ENCODE measurements at regions not wholly inside any gene's neighbourhood (a gene's known extent, or its start where the extent isn't known, plus 50 kb on each side); places are given as distances from the start of the nearest gene placed in this dataset.
A peak's percentile ranks its signal among the peaks of the same experiment; 100 is the strongest.

- WGBS: 91% methylated on average over 1 of the region's 1 CpG
- no peaks in the 10 kb centered on the region for H3K9me3 ChIP-seq
Measured at GRCh38 chr18:25674183-25674582, 322.2 kb upstream of the ZNF521 start.

GRCh38 chr18:25672490-25672889 lies 320.5 kb upstream of the ZNF521 start:
- intact Hi-C loops (cut with DNase I): no loop called here
- Histone ChIP-seq H3K4me1 (replicated peaks) (no peaks in the 10 kb centered on the region), H3K27ac (no peak overlapping the region), H3K27me3 (replicated peaks; ENCODE audit: insufficient read depth) (no peaks in the 10 kb centered on the region), H3K4me3 (no peak overlapping the region), H3K36me3 (no peaks in the 10 kb centered on the region), H3K9me3 (no peaks in the 10 kb centered on the region)
- TF ChIP-seq POLR2AphosphoS5 (IDR thresholded peaks at IDR 0.05) (no peak), CTCF (IDR thresholded peaks at IDR 0.05) (no peak), POLR2A (IDR thresholded peaks at IDR 0.05) (no peak)
- 88% methylated on average over 4 of the region's 4 CpGs for WGBS
- no peak for DNase-seq (ENCODE audit: low spot score)

More at GRCh38 chr18:25674183-25674582, 322.2 kb upstream of the ZNF521 start:
- Histone ChIP-seq H3K27me3 (replicated peaks; ENCODE audit: insufficient read depth) (no peaks in the 10 kb centered on the region), H3K4me3 (no peak overlapping the region), H3K27ac (no peak overlapping the region), H3K4me1 (replicated peaks) (no peaks in the 10 kb centered on the region), H3K36me3 (no peaks in the 10 kb centered on the region)
- intact Hi-C loops (cut with DNase I): no loop called here
- DNase-seq (ENCODE audit: low spot score): no peak
- TF ChIP-seq CTCF (IDR thresholded peaks at IDR 0.05): no peak

DNA sequence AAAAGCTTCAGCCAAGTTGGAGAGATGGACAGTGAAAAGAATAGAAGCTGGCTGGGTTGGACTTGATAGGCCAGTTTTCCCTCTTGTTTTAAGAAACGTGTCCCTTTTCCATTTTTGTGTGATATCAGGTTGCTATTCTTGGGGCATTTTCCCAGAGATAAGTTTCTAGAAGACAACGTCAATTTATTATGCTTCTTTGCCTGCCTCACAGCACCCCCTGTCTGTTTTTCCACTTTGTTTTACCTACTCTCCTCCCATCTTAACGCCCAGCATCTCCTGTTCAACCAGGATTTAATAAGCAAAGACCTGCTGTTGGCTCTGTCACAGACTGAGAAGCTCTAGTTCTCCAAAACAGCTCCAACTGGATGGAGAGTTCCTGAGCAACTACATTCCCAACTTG lies 317.8 kb upstream of the ZNF521 start:
- no peaks in the 10 kb centered on the region for H3K9me3 ChIP-seq
- no peaks in the 10 kb centered on the region for H3K27me3 ChIP-seq (replicated peaks; ENCODE audit: insufficient read depth)
- DNase-seq (ENCODE audit: low spot score): no peak
- no peak overlapping the region for H3K4me3 ChIP-seq
- H3K36me3 ChIP-seq: no peaks in the 10 kb centered on the region
- no peak for TF ChIP-seq POLR2A (IDR thresholded peaks at IDR 0.05)
- TF ChIP-seq POLR2AphosphoS5 (IDR thresholded peaks at IDR 0.05): no peak
- TF ChIP-seq CTCF (IDR thresholded peaks at IDR 0.05): peak in 2 of 4 experiments; percentile 16 to 54
- H3K4me1 ChIP-seq (replicated peaks): no peaks in the 10 kb centered on the region
- intact Hi-C loops (cut with DNase I): loop anchor here (10.0 kb wide), 1 partner anchor 785 kb away; no protein-coding TSS in a partner anchor
- no peak overlapping the region for H3K27ac ChIP-seq
- WGBS: 35% methylated on average over 3 of the region's 3 CpGs

DNA sequence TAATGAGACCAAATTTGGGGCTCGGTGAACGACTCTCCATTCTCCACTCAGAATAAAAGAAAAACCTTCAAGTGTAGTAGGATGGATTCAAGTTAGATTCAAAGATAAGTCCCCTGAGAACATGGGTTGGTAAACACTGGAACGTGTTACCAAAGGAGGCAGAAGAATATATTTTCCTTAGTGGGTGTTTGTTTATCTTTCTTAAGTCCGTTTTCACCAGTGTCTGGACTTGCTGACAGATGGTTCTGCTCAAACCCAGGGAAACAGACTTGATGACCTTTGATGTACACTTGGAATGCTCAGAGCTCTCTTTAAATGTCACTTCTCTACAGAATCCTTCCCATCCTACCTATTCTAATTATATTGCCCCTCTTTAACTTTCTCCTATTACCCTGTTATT lies 310.3 kb upstream of the ZNF521 start:
- Histone ChIP-seq H3K9me3 (no peaks in the 10 kb centered on the region), H3K4me1 (replicated peaks) (no peaks in the 10 kb centered on the region), H3K36me3 (no peaks in the 10 kb centered on the region), H3K27ac (no peak overlapping the region), H3K4me3 (no peak overlapping the region), H3K27me3 (replicated peaks; ENCODE audit: insufficient read depth) (no peaks in the 10 kb centered on the region)
- TF ChIP-seq POLR2A (IDR thresholded peaks at IDR 0.05) (no peak), POLR2AphosphoS5 (IDR thresholded peaks at IDR 0.05) (no peak), CTCF (IDR thresholded peaks at IDR 0.05) (no peak)
- intact Hi-C loops (cut with DNase I): loop anchor here (10.0 kb wide), 1 partner anchor 777 kb away; no protein-coding TSS in a partner anchor
- WGBS: 16% methylated on average over 4 of the region's 4 CpGs
- no peak for DNase-seq (ENCODE audit: low spot score)

DNA sequence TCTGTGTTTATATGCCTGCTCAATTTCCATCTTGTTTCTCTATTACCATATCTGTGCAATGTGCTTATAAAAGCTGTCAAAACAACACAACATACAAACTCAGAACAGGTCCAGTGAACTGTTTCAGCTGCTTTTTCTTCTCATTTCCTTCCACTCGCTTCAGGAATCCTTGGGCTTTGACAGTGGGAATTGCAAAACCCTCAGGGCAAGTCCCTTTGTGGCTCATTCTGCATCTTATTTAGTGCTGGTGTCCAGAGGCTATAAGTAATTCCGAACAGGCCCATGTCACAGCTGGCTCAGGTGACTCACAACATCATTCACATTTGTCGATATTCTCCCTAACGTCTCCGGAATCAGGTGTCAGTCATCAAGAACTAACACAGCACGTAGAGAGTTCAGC lies 309.9 kb upstream of the ZNF521 start:
- WGBS: 35% methylated on average over 6 of the region's 6 CpGs
- intact Hi-C loops (cut with DNase I): loop anchor here (10.0 kb wide), 1 partner anchor 777 kb away; no protein-coding TSS in a partner anchor
- H3K9me3 ChIP-seq: no peaks in the 10 kb centered on the region
- no peak for DNase-seq (ENCODE audit: low spot score)
- H3K4me1 ChIP-seq (replicated peaks): no peaks in the 10 kb centered on the region
- no peak overlapping the region for H3K4me3 ChIP-seq
- no peaks in the 10 kb centered on the region for H3K36me3 ChIP-seq
- H3K27ac ChIP-seq: no peak overlapping the region
- TF ChIP-seq POLR2A (IDR thresholded peaks at IDR 0.05) (no peak), CTCF (IDR thresholded peaks at IDR 0.05) (no peak), POLR2AphosphoS5 (IDR thresholded peaks at IDR 0.05) (no peak)
- H3K27me3 ChIP-seq (replicated peaks; ENCODE audit: insufficient read depth): no peaks in the 10 kb centered on the region
